GM12891 (cell line): ENCODE measurements at regions not wholly inside any gene's neighbourhood (a gene's known extent, or its start where the extent isn't known, plus 50 kb on each side); places are given as distances from the start of the nearest gene placed in this dataset.

Experiments used
- DNase-seq: peaks from one replicate; pipeline ENCODE4 v3.0.0; 2011; ENCODE audit warnings: low spot score; ENCODE audit not compliant: insufficient read length
- FAIRE-seq: peaks from 2 replicates; lab custom pipeline; 2011; peaks lifted over from hg19 to GRCh38; lab: Jason Lieb, UNC
- PAX5 ChIP-seq: IDR thresholded peaks from 2 replicates; pipeline ENCODE4 v1.6.1; 2011; ENCODE audit warnings: low read length, moderate library complexity, mild to moderate bottlenecking; ENCODE audit not compliant: insufficient read depth, severe bottlenecking
- POLR2A ChIP-seq: IDR thresholded peaks from 2 replicates; pipeline ENCODE4 v1.6.1; 2011; ENCODE audit warnings: low read depth, low read length, control low read depth
- POLR2AphosphoS5 ChIP-seq: IDR thresholded peaks from 2 replicates; pipeline ENCODE4 v1.6.1; 2011; ENCODE audit warnings: low read depth, low read length, control low read depth
- POU2F2 ChIP-seq: IDR thresholded peaks from 2 replicates; pipeline ENCODE4 v1.6.1; 2011; ENCODE audit warnings: low read depth, mild to moderate bottlenecking, control low read depth, low read length, moderate library complexity
- SPI1 ChIP-seq: IDR thresholded peaks from 2 replicates; pipeline ENCODE4 v1.6.1; 2011; ENCODE audit warnings: low read depth, low read length, control low read depth
- TAF1 ChIP-seq: IDR thresholded peaks from 2 replicates; pipeline ENCODE4 v1.6.1; 2011; ENCODE audit warnings: low read depth, low read length, control low read depth

- DNase-seq = no peak
- FAIRE-seq = no peak
- no peak for TF ChIP-seq POLR2A
- no peak for TF ChIP-seq POLR2AphosphoS5
- no peak for TF ChIP-seq POU2F2
- TF ChIP-seq PAX5 = no peak
- no peak for TF ChIP-seq SPI1
- TF ChIP-seq TAF1 = no peak
Observed at GRCh38 chrX:9222299-9222698, 188.4 kb upstream of the FAM9B start.

GRCh38 chrX:9227276-9227675 is 193.3 kb upstream of the FAM9B start:
- FAIRE-seq (no peak), DNase-seq (no peak)
- no peak for TF ChIP-seq TAF1
- TF ChIP-seq POU2F2 = no peak
- no peak for TF ChIP-seq SPI1

GRCh38 chrX:9231491-9231890 is 197.6 kb upstream of the FAM9B start:
- TF ChIP-seq POLR2A (no peak), PAX5 (no peak), SPI1 (no peak), TAF1 (no peak), POU2F2 (no peak), POLR2AphosphoS5 (no peak)
- DNase-seq (no peak), FAIRE-seq (no peak)

GRCh38 chrX:9233141-9233540 is 199.2 kb upstream of the FAM9B start:
- DNase-seq = no peak
- TF ChIP-seq POLR2A (no peak), TAF1 (no peak), POU2F2 (no peak), PAX5 (no peak), POLR2AphosphoS5 (no peak), SPI1 (no peak)
- FAIRE-seq = no peak

GRCh38 chrX:9234315-9234714 is 200.4 kb upstream of the FAM9B start:
- no peak for TF ChIP-seq SPI1
- no peak for TF ChIP-seq TAF1
- TF ChIP-seq PAX5 = no peak
- TF ChIP-seq POLR2A = no peak
- no peak for TF ChIP-seq POU2F2
- TF ChIP-seq POLR2AphosphoS5 = no peak
- FAIRE-seq = no peak
- DNase-seq = no peak

- no peak for FAIRE-seq
- TF ChIP-seq POU2F2 (no peak), SPI1 (no peak), PAX5 (no peak), POLR2A (no peak), TAF1 (no peak), POLR2AphosphoS5 (no peak)
Observed at GRCh38 chrX:9235722-9236121, 201.8 kb upstream of the FAM9B start.

GRCh38 chrX:9240956-9241355 is 207.0 kb upstream of the FAM9B start:
- FAIRE-seq = no peak
- DNase-seq = no peak
- TF ChIP-seq TAF1 = no peak
- no peak for TF ChIP-seq SPI1
- no peak for TF ChIP-seq POLR2A
- no peak for TF ChIP-seq POLR2AphosphoS5
- no peak for TF ChIP-seq PAX5
- no peak for TF ChIP-seq POU2F2

More at GRCh38 chrX:9235722-9236121, 201.8 kb upstream of the FAM9B start:
- DNase-seq = no peak

- TF ChIP-seq PAX5 = no peak
- no peak for TF ChIP-seq TAF1
- no peak for TF ChIP-seq POLR2A
- TF ChIP-seq SPI1 = no peak
- TF ChIP-seq POU2F2 = no peak
- no peak for TF ChIP-seq POLR2AphosphoS5
- no peak for FAIRE-seq
Observed at GRCh38 chrX:9241427-9241826, 207.5 kb upstream of the FAM9B start.

GRCh38 chrX:9249051-9249846 is 215.3 kb upstream of the FAM9B start:
- DNase-seq (no peak), FAIRE-seq (no peak)
- TF ChIP-seq POLR2AphosphoS5 = no peak

More at GRCh38 chrX:9241427-9241826, 207.5 kb upstream of the FAM9B start:
- DNase-seq = no peak

- FAIRE-seq = no peak
- TF ChIP-seq POLR2A (no peak), POLR2AphosphoS5 (no peak), TAF1 (no peak), PAX5 (no peak), POU2F2 (no peak), SPI1 (no peak)
- DNase-seq = no peak
Observed at GRCh38 chrX:9252182-9252581, 212.7 kb upstream of the TBL1X start.
